ENCODE measurements at regions not wholly inside any gene's neighbourhood (a gene's known extent, or its start where the extent isn't known, plus 50 kb on each side); places are given as distances from the start of the nearest gene placed in this dataset.

GRCh38 chr11:120027546-120028180 is 110.2 kb downstream of the TRIM29 start:
- no peak for TF ChIP-seq POLR2A (IDR thresholded peaks at IDR 0.05)
- TF ChIP-seq CTCF (IDR thresholded peaks at IDR 0.05): no peak
- Histone ChIP-seq H3K9me3 (no peaks in the 10 kb centered on the region), H3K4me3 (no peak overlapping the region), H3K36me3 (no peaks in the 10 kb centered on the region), H3K4me1 (no peaks in the 10 kb centered on the region), H3K27me3 (no peaks in the 10 kb centered on the region), H3K27ac (no peak overlapping the region)
- DNase-seq: peak in 1 of 3 donors; percentile 22

GRCh38 chr11:120025606-120026335 is 112.1 kb downstream of the TRIM29 start:
- TF ChIP-seq CTCF (IDR thresholded peaks at IDR 0.05): no peak
- TF ChIP-seq POLR2A (IDR thresholded peaks at IDR 0.05): no peak
- H3K27me3 ChIP-seq: no peaks in the 10 kb centered on the region
- no peaks in the 10 kb centered on the region for H3K36me3 ChIP-seq
- H3K27ac ChIP-seq: no peak overlapping the region
- no peak overlapping the region for H3K4me3 ChIP-seq
- DNase-seq: peak in 1 of 3 donors; percentile 34
- H3K4me1 ChIP-seq: no peaks in the 10 kb centered on the region
- H3K9me3 ChIP-seq: no peaks in the 10 kb centered on the region

GRCh38 chr11:120024586-120024985 is 113.3 kb downstream of the TRIM29 start:
- Histone ChIP-seq H3K27me3 (no peaks in the 10 kb centered on the region), H3K4me3 (no peak overlapping the region), H3K9me3 (no peaks in the 10 kb centered on the region), H3K4me1 (no peaks in the 10 kb centered on the region), H3K36me3 (no peaks in the 10 kb centered on the region), H3K27ac (no peak overlapping the region)
- TF ChIP-seq POLR2A (IDR thresholded peaks at IDR 0.05) (no peak), CTCF (IDR thresholded peaks at IDR 0.05) (no peak)
- peak in 1 of 3 donors; percentile 14 for DNase-seq

- no peak overlapping the region for H3K27ac ChIP-seq
- DNase-seq: no peak
- no peaks in the 10 kb centered on the region for H3K4me1 ChIP-seq
- no peaks in the 10 kb centered on the region for H3K27me3 ChIP-seq
- H3K36me3 ChIP-seq: no peaks in the 10 kb centered on the region
- H3K4me3 ChIP-seq: no peak overlapping the region
- no peaks in the 10 kb centered on the region for H3K9me3 ChIP-seq
- no peak for TF ChIP-seq CTCF (IDR thresholded peaks at IDR 0.05)
- TF ChIP-seq POLR2A (IDR thresholded peaks at IDR 0.05): no peak
Observed at GRCh38 chr11:120024046-120024445, 113.9 kb downstream of the TRIM29 start.

GRCh38 chr11:120023551-120023950 is 114.4 kb downstream of the TRIM29 start:
- Histone ChIP-seq H3K27ac (no peak overlapping the region), H3K4me1 (no peaks in the 10 kb centered on the region), H3K4me3 (no peak overlapping the region)

More at GRCh38 chr11:120023551-120023950, 114.4 kb downstream of the TRIM29 start:
- DNase-seq: peak in 1 of 3 donors; percentile 9
- no peaks in the 10 kb centered on the region for H3K27me3 ChIP-seq
- no peaks in the 10 kb centered on the region for H3K9me3 ChIP-seq
- no peaks in the 10 kb centered on the region for H3K36me3 ChIP-seq
- TF ChIP-seq POLR2A (IDR thresholded peaks at IDR 0.05): no peak
- TF ChIP-seq CTCF (IDR thresholded peaks at IDR 0.05): no peak

All from Peyer's patch (tissue), 4 donors.